ENCODE measurements at regions not wholly inside any gene's neighbourhood (a gene's known extent, or its start where the extent isn't known, plus 50 kb on each side); places are given as distances from the start of the nearest gene placed in this dataset.

DNA sequence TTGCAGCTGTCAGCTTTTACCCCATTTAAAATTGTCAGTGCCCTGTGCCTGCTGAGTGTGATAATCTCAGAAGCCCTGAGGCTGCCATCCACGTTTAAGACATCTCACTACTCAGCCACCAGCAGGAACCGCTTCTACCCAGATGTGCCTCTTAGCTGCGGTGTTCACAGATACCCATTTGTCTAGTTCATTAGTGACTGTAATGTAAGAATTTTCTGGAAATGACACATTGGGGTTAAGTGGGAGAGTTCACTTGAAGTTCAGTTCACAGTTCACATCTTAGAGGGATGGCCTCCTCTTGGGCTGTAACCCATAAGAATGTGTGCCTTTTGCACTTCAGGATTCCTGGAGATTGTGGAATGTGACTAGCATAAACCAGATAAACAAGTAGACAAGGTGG is 477.7 kb downstream of the BTBD3 start:
- no peak for DNase-seq

DNA sequence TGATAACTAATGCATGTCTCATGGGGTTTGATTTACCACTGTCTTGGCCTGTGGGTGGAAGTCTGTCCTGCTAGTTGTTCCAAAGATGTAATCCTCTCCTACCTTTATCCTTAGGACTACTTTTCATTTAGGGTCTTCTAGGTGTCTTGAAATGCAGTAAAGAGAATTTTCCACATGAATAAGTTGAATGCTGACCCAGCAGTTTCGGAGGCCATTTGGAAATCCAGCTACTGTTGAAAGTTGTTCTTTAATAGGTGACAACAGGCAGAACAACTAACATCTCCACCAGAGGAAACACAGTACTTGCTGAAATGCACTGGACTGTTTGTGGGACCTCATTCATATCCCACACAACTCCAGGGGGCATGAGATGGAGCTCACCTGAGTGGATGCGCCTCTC is 478.1 kb downstream of the BTBD3 start:
- no peak for DNase-seq

DNA sequence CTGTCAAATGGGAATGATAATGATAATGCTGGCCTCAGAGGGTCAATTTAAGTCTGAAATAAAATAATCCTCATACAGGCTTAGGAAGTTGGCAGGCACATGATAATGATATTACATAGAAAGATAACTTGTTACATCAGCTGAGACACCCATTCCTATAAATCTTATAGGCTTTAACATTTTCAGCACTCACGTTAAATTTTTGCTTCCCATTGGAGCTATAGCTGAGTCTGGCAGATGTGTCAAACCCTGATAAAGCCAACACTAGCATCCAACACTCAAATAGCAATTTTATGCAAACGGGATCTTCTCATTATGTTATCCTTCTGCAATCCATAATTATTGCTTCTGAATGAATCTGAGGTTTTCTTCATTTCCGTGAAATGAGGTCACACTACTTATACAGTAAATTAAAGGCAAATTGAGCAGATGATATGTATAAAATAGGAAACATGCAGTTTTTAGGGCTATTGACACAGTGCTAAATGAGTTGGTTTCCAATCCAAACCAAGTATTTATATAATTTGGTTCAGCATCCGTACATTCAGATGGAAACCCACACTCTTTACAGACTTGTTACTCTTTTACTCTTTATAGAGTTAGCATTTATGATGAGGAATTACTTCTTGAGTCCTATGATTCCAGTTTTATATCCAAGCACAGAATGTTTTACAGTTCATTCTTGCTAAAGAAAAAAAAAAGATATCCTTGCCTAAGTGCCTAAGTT is 481.6 kb downstream of the BTBD3 start:
- no peak for DNase-seq

DNA sequence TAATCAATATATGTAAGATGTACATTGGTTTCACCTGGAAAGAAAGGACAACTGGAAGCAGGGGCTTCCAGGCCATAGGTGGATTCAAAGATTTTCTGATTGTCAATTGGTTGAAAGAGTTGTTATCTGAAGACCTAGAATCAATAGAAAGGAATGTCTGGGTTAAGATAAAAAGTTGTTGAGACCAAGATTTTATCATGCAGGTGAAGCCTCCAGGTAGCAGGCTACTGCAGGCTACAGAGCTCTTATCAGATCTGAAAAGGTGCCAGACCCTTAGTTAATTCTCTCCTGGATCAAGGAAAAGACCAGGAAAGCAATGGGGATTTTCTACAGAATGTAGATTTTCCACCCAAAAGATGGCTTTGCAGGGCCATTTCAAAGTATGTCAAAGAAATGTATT is 487.2 kb downstream of the BTBD3 start:
- no peak for DNase-seq

DNA sequence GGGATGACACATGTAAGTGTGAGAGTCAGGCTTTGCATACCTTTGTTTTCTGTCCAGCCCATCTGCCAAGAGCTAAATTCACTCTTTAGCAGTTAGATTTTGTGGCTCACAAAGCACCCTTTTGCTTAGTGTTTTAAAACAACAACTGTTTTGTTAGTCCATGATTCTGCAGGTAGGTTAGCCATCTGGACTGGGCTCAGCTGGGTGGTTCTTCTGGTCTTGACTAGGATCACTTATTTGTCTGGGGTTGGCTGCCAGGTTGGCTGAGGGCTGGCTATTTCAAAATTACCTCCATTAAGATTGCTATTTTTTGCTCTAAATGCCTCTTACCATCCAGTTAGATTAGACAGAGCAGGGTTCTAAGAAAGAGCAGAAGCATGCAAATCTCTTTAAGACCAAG is 489.3 kb downstream of the BTBD3 start:
- no peak for DNase-seq

DNA sequence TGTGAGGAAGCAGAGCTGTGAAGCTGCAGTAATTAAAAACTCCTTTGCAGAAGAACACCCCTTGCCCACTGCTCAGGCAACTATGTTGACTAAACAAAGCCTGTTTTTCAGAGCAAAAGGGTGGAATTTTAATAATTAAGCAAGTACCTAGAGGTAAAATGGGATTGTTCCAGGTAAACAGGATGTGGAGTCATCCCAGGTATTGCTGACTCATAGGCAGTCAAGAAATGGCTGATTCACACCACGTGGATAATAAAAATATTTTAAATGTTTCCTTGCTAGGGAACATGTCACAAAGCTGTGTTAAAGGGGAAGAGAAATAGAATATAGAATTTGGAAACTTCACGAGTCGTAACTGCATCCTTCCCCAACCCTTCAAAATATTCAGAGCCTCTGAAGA is 491.8 kb downstream of the BTBD3 start:
- no peak for DNase-seq

DNA sequence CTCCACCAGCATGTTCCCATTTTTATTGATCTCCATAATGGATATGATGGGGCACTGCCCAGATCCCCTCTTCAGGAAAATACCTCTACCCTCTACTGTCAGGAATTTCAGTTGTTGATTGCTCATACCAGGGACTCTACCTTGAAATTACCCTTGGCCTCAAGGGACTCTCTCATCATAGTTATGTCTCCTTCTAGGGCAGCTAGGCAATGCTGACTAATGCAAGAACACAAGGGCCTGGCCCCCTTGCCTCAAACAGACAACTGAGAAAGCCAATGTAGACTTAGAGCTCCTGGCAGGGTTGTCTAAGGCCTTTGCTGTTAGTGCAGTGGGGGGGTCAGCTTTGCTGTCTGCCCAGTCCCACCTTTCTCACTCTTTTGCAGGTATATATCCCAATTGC is 493.1 kb downstream of the BTBD3 start:
- no peak for DNase-seq

DNA sequence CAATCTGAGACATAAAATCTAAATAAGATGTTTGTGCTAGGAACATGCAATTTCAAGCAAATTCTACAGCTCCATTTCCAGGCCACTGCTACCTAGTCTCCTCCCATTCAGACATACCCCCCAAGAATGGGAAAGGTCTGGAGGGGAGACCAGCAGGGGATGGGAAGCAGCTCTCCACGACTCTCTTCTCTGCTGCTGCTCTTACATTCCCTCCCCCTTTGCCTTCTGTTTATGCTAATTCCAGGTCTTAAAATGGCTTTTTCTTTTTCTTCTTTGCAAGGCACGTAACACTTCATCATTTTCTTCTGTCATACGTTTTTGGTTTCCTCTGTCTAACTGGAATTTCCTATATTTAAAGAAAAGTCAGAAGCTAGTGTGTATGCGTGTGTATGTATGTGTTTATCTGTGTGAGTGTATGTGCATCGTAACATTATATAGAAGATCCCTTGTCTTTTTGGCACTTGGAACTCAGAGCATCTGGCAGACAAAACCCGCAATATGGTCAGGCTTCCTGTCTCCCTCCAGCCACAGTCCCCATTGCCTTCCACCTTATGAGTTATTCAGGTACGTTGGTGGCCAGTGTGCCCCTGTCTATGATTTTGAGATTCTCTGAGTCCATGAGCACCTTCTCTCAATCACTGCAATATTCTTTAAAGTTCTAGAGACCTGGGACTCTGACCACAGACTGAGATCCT is 493.7 kb downstream of the BTBD3 start:
- no peak for DNase-seq

DNA sequence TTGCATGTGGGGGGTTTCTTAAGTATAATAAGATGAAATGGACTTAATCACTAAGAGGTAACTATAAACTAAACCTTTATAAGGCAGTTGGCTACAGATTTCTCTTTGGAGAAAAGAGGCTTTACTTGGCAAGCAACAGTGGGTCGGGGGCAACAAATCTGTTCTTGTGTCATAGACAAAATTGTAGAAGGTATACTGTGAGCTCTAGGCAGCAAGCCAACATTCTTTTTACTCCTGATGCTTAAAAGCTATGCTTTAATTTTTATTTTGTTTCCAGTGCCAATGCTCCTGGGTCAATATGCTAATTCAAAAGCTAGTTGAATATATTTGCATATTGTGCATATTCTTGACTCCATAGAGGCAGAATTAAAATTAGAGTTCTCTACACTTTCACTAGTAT is 495.4 kb downstream of the BTBD3 start:
- no peak for DNase-seq

DNA sequence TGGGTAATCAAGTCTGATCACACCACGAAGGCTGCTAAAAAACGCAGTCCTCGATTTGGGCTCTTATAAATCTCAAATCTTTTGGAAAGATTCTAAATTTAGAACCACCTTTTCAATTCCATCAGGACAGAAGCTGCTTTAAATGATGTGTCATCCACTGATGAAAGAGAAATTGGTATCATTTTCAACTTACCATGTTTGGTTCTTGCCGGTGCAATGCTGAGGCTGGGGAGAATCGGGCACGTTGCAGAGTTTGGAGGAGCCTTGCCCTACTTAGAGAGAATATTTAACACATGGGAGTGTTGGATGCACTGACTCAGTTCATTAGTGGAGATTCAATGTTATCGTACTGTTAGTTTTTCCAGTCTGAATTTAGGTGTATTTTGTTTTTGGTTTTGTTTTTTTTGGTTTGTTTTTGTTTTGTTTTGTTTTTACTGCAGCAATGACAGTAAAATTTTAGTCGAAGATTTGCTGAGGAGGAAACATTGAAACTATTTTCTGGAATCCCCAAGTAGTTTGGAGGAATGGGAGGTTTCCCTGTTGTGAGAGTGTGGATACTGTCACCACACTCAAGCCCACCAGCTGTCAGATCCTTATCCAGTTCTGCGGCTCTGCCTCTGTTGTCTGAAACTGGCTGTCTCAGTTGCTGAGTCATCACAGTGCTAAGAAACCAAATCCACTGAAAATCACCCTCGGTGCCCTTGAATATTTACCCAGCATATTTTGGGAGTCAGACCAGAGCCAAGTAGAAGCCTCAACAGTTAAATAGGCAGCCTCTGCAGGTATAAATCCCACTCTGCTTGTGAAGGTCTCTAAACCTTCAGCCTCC is 497.0 kb downstream of the BTBD3 start:
- no peak for DNase-seq

DNA sequence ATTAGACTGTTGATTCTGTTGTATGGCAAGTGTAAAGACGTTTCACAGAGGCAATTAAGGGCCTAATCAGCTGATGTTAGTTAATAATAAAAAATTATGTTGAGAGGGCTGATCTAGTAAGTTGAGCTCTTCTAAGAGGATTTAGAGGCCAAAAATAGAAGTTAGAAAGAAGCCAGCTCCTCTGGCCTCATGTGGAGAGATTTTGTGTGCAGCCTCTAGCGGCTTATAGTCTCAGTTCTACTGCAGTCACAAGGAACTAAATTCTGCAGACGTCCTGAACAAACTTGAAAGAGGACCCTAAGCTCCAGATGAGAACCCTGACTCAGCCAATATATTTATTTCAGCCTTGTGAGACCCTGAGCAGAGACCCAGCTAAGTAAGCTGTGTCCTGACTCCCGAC is 498.6 kb downstream of the BTBD3 start:
- DNase-seq: no peak

DNA sequence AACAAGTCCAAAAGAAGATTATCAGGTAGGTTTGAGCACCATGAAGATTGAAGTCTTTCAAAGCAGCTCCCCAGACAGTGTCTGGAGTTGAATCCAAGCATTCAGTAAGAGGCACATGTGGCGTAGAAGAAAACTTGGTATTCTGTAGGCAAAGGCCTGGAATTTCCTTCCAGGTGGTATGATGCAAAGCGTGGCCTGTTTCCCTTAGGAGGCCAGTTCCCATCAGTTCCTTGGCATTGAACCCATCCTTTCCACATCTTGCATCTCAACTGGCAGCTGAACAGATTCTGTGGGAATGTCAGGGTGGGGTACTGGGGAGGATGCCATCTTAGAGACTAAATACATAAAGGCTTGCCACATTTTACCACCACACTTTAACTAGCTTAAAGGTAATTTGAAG is 516.0 kb downstream of the BTBD3 start:
- DNase-seq: no peak

DNA sequence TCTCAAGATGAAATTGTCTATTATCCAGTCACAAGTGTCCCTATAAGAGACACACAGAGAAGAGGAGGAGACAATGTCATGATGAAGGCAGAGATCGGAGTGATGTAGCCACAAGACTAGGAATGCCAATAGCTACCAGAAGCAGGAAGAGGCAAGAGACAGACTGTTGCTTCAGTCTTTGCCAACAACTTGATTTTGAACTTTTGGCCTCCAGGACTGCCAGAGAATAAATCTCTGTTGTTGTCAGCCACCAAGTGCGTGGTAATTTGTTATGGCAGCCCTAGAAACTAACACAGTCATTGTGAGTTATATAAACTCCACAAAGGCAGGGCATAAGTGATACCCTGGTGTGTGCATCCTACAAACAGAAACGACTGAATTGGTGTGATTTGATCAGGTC is 517.0 kb downstream of the BTBD3 start:
- no peak for DNase-seq

DNA sequence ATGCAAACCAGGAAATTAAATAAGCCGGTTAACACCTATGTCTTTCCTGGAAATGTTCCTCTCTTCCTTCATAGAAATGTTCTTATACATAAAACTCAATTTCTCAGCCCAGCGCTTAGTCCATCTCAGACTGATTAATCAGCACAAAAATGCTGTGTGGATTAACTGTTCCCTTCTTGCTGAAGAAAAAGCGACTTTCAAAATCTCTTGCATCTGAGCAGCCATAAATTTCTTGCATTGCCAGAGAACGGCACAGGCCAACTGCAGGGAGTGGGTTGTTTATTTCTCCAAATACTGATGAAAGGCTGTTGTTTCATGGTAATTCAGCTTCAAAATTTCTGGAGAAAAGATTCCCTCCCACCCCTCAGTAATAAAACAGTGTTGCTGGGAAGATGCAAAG is 517.6 kb downstream of the BTBD3 start:
- no peak for DNase-seq

DNA sequence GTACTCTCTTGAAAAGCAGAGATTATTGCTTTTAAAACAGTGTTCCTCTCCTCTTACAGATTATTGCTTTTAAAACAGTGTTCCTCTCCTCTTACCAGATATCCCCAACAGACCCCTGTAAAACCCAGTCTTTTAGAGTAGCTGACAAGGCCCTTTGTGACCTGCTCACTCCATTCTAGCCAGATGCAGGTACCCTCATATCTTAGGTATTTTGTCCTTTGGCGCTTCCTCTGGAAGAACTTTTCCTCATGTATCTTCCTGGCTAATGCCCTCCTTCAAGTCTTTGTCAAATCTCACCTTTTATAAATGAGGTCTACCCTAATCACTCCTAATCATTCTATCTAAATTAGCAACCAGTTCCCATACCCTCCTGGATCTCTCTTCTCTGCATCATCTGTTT is 536.0 kb downstream of the BTBD3 start:
- no peak for DNase-seq

DNA sequence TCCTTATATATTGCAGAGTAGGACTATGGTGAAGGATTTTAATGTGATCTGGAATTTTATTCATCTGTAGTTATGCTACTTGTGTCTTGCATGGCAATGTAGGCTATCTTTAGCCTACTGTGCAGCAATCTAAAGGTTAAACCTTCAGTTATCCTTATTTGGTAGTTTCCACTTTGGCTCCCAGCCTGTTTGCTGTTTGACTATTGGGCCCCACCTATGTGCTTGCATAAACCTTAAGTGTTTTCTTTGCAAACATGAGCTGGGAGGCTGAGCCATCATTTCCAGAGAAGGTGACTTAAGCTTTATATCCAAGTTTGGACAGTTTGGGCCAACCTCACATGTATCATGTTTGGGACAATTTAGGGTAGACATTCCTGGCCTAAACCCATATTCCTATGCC is 537.5 kb downstream of the BTBD3 start:
- DNase-seq: no peak

DNA sequence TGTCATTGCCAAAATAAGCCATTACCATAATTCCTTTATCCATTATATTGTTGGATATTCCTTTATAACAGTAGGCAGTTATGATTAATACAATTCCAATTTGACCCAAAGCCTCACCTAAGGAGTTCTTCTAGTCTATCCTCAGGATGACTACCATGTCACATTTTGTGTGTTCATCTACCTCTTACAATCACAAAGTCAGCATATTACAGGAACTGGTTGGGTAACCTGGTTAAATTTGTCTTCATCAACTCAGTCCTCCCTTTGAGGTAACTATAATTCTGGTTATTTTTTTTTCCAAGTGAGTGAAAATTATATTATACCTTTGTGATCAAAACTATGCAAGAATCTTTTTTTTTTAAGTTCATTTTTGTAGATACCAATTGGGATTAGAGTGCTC is 540.5 kb downstream of the BTBD3 start:
- DNase-seq: no peak

DNA sequence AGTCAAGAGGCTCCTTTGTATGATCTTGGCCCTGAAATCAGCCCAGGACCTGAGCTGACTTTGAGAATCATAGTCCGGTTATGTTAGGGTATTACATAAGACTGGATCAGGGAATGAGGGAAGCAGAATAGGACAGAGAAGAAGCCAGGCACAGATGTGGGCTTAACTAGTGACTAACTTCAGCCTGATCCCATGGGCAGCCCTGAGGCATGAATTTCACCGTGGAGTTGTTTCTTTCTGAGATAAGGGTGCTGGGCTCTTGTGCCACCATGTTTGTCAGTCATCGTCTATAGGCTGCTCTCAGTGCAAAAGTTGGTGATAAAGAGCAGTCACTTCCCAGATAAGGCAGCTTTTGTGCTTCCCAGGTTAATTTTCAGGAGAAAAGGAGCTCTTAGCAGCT is 544.7 kb upstream of the SPTLC3 start:
- no peak for DNase-seq

DNA sequence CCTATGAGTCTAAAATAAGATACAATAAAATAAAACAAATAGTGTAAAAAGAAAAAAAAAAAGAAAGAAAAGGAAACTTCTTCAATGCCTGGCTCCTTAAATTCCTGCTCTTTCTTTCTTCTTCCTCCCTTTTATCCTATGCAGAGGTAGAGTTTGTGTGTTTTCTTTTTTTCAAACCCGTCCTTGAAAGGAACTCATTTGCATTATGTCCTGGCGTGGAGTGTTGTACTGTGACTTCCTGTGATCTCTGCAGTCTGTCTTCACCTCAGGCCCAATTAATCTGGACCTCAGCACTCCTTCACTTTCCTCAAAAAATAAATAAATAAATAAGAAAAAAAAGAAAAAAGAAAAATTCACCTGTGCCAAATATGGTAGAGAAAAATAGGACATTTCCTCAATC is 541.9 kb upstream of the SPTLC3 start:
- no peak for DNase-seq

DNA sequence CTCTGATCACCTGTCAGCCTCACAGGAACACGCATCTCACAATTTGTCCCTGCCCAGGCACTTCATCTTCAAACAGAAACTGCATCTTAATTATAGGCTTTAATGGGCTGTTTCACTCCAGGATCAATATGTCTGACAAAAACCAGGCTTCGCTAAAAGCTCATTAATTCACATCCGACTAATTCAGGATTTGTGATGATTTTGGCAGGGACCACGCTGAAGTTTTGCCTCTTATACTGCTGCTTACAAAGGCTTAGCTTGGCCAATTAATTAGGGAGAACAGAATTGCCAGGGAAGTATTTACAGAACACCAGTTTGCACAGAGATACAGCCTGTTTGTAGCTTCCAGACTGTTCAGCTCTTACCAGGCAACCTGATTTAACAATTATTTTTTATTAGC is 541.0 kb upstream of the SPTLC3 start:
- no peak for DNase-seq

DNA sequence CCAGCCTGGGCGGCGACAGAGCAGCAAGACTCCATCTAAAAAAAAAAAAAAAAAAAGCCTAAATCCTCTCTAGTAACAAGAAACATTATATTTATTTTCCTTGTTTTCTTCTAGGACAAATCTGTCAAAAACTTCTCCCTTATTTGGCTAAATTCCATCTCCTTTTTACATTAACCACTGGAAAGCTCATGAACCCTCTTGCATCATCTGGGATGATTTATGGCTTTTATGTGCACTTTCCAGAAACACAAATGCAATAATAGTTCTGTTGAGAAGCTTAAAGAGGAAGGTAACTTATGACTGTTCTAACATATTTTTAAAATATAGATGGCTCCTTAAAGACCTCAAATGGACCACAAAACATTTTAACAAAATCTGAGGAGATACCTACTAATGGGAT is 526.1 kb upstream of the SPTLC3 start:
- DNase-seq: no peak

DNA sequence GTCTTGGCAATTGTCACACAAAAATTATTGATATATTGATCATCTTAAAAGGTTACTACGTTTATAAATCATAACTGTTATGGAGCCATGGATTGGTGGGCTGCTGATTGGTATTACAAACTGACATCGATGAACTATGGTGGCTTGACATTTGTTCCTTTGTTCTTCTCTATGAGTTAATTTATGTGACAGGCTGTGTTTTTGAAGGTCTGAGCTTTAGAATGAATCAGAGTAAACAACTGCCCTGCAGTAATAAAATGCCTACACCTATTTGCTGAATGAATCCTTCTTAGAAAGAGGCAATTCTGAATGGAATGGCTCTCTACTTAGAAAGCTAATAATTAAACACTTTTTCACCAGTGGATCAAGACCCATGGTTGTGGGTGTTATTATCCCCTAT is 506.3 kb upstream of the SPTLC3 start:
- no peak for DNase-seq

DNA sequence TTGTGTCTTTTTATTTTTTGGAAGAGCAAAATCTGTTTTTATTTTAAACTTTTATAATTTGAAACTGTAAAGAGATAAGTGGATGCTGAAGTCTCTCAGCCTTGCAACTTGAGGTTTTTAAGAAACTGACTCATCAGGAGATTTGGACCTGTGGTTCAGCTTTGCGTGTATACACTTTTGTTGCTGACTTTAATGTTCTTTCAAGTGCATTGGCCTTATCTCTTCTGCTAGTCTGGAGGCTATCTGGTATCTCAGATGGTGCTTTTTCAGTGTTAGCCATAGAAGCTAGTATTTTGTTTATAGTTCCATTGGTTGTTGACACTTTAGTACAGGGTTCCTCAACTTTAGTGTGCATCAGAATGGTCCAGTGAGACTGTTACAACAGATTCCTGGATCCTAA is 504.0 kb upstream of the SPTLC3 start:
- DNase-seq: no peak

DNA sequence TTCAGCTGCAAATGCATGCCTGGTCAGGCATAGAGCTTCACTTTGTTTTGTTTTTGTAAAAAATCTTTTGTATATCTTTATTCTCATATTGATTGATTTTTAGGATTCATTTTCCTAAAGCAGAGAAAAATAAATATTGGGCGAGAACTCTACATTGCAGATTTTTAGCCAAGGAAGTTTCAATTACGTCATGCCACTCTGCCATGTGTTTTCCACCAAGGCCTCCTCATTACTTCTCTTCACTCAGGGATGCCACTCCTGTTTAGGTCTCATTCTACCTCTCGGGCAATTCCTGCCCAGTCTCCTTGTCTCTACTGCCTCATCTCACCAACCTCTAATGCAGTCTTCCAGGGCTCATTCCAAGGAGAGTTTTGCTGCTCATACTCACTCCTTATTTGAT is 497.3 kb upstream of the SPTLC3 start:
- no peak for DNase-seq

Data from AML-193 (cell line).